Activated naive CD8-positive, alpha-beta T cell treated with anti-CD3 and anti-CD28 coated beads, Interleukin-2, amount 50 U/mL, for 24 hours (primary cell): ENCODE measurements at regions not wholly inside any gene's neighbourhood (a gene's known extent, or its start where the extent isn't known, plus 50 kb on each side); places are given as distances from the start of the nearest gene placed in this dataset.
A peak's percentile ranks its signal among the peaks of the same experiment; 100 is the strongest.
"Not testable (repeated sequence)": the region's sequence is repeated elsewhere in the genome, so short reads cannot be mapped to it uniquely, and the experiment has no call there.

Experiments used
- ATAC-seq: fragments of 150-1000 bp; cut with Tn5 transposase; one replicate; pipeline ENCODE4 v1.10.0; 2021
- DNase-seq: peaks from one replicate; pipeline ENCODE4 v3.0.0; 2021
- H3K27ac Mint-ChIP-seq: one replicate; pipeline ENCODE4 v1.8.0; 2021; ENCODE audit warnings: mild to moderate bottlenecking, mixed read lengths
- H3K27me3 Mint-ChIP-seq: one replicate; pipeline ENCODE4 v1.8.0; 2021; ENCODE audit warnings: mixed read lengths
- H3K36me3 Mint-ChIP-seq: one replicate; pipeline ENCODE4 v1.8.0; 2021; ENCODE audit warnings: low read depth, mixed read lengths
- H3K4me1 Mint-ChIP-seq: one replicate; pipeline ENCODE4 v1.8.0; 2021; ENCODE audit warnings: mixed read lengths
- H3K4me3 Mint-ChIP-seq: one replicate; pipeline ENCODE4 v1.8.0; 2021; ENCODE audit warnings: mild to moderate bottlenecking, moderate library complexity, mixed read lengths
- H3K9me3 Mint-ChIP-seq: one replicate; pipeline ENCODE4 v1.8.0; 2021; ENCODE audit warnings: mixed read lengths

- peaks cover 21% of the 10 kb centered on the region for H3K9me3 Mint-ChIP-seq
- ATAC-seq (no peak), DNase-seq (no peak)
- H3K4me1 Mint-ChIP-seq = peaks cover 9% of the 10 kb centered on the region
- H3K4me3 Mint-ChIP-seq = no peak overlapping the region
- H3K36me3 Mint-ChIP-seq = no peaks in the 10 kb centered on the region
- no peak overlapping the region for H3K27ac Mint-ChIP-seq
- H3K27me3 Mint-ChIP-seq = peaks cover 21% of the 10 kb centered on the region
These were observed 211.3 kb downstream of the MINAR1 start for GRCh38 chr15:79643393-79643792.

DNA sequence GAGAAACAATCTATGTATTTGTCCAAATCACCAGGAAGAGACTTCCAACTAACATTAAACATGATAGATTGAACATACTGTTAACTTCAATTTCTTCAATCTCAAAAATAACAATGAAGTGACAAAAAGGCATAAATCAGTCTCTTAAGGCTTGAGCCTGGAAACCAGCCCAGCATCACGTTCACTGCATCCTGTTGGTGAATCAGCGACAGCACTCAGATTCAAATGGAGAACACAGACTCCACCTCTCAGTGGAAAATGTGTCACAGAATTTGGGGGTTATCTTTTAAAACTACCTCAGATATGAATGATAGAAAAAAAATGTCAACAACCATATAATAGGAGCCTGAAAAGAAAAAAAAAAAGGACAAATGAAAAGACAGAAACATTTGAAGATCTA is 212.0 kb downstream of the MINAR1 start:
- DNase-seq (peak; percentile 12), ATAC-seq (peak; percentile 40)
- H3K4me3 Mint-ChIP-seq = no peak overlapping the region
- peaks cover 21% of the 10 kb centered on the region for H3K9me3 Mint-ChIP-seq
- H3K27me3 Mint-ChIP-seq = peaks cover 18% of the 10 kb centered on the region
- H3K36me3 Mint-ChIP-seq = no peaks in the 10 kb centered on the region
- peaks cover 9% of the 10 kb centered on the region for H3K4me1 Mint-ChIP-seq
- H3K27ac Mint-ChIP-seq = no peak overlapping the region

- not testable (repeated sequence) for H3K4me3 Mint-ChIP-seq, H3K36me3 Mint-ChIP-seq, DNase-seq, H3K9me3 Mint-ChIP-seq, H3K27ac Mint-ChIP-seq, H3K4me1 Mint-ChIP-seq, ATAC-seq
- peaks cover 14% of the 10 kb centered on the region for H3K27me3 Mint-ChIP-seq
These were observed 220.8 kb downstream of the MINAR1 start for GRCh38 chr15:79652972-79653371.

- no peak for ATAC-seq
- no peaks in the 10 kb centered on the region for H3K36me3 Mint-ChIP-seq
These were observed 221.4 kb downstream of the MINAR1 start for GRCh38 chr15:79653533-79653932.

GRCh38 chr15:79656151-79657000 is 224.2 kb downstream of the MINAR1 start:
- Mint-ChIP-seq H3K27ac (no peak overlapping the region), H3K4me3 (no peak overlapping the region)
- ATAC-seq = no peak

More at GRCh38 chr15:79653533-79653932, 221.4 kb downstream of the MINAR1 start:
- no peaks in the 10 kb centered on the region for H3K4me1 Mint-ChIP-seq
- H3K27ac Mint-ChIP-seq = no peak overlapping the region
- no peaks in the 10 kb centered on the region for H3K9me3 Mint-ChIP-seq
- no peak overlapping the region for H3K4me3 Mint-ChIP-seq
- DNase-seq = no peak
- H3K27me3 Mint-ChIP-seq = peaks cover 16% of the 10 kb centered on the region

GRCh38 chr15:79657722-79658121 is 225.6 kb downstream of the MINAR1 start:
- no peak for ATAC-seq
- no peak for DNase-seq
- H3K4me3 Mint-ChIP-seq = no peak overlapping the region
- H3K4me1 Mint-ChIP-seq = no peaks in the 10 kb centered on the region
- H3K27ac Mint-ChIP-seq = no peak overlapping the region
- H3K36me3 Mint-ChIP-seq = no peaks in the 10 kb centered on the region
- H3K9me3 Mint-ChIP-seq = no peaks in the 10 kb centered on the region
- H3K27me3 Mint-ChIP-seq = peaks cover 21% of the 10 kb centered on the region

More at GRCh38 chr15:79656151-79657000, 224.2 kb downstream of the MINAR1 start:
- Mint-ChIP-seq H3K4me1 (no peaks in the 10 kb centered on the region), H3K9me3 (no peaks in the 10 kb centered on the region), H3K27me3 (peaks cover 16% of the 10 kb centered on the region), H3K36me3 (no peaks in the 10 kb centered on the region)
- DNase-seq = no peak

DNA sequence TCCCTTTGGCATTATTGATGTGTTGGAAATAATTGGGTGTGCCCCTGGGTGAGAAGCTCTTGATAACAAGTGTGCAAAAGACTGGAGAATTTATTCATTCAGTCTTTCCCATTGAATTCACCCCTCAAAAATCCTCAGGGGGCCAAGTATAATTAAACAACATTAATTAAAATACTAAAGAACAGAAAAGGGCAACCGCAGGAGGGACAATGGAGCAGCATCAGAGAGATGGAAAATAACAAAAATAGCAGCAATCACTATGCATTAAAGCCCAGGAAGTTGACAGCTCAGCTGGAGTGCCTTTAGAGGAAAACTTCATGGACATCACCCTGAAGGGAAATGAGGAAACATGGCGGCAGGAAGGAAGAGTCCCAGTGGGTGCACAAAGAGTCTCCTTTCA is 227.6 kb downstream of the MINAR1 start:
- Mint-ChIP-seq H3K27ac (no peak overlapping the region), H3K36me3 (no peaks in the 10 kb centered on the region), H3K4me1 (no peaks in the 10 kb centered on the region), H3K27me3 (peaks cover 27% of the 10 kb centered on the region), H3K9me3 (no peaks in the 10 kb centered on the region), H3K4me3 (no peak overlapping the region)
- ATAC-seq (no peak), DNase-seq (no peak)

DNA sequence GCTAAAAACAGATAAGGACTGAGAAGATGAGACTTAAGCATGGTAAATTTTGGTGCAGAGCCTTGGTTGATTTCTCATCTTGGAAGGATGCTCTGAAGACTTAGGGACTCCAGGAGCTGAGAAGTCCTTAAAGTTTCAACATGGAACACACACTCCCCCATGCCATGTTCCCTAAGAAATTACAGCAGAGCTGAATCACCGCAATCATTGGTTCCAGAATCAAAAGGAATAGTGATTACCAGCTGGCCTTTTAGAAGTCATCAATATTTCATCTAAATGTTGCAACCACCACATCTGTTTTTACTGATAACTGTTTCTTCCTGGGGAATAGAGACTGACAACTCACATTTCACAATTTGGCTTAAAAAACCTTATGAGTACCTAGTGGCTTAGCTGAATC is 229.3 kb downstream of the MINAR1 start:
- ATAC-seq = no peak
- no peak overlapping the region for H3K4me3 Mint-ChIP-seq
- no peaks in the 10 kb centered on the region for H3K4me1 Mint-ChIP-seq
- no peak for DNase-seq
- no peaks in the 10 kb centered on the region for H3K9me3 Mint-ChIP-seq
- peaks cover 21% of the 10 kb centered on the region for H3K27me3 Mint-ChIP-seq
- no peak overlapping the region for H3K27ac Mint-ChIP-seq
- H3K36me3 Mint-ChIP-seq = no peaks in the 10 kb centered on the region

GRCh38 chr15:79673416-79674123 is 223.2 kb downstream of the MTHFS start:
- Mint-ChIP-seq H3K36me3 (no peaks in the 10 kb centered on the region), H3K9me3 (no peaks in the 10 kb centered on the region), H3K27ac (no peak overlapping the region), H3K27me3 (peaks cover 28% of the 10 kb centered on the region), H3K4me1 (peaks cover 2% of the 10 kb centered on the region), H3K4me3 (no peak overlapping the region)
- ATAC-seq (peak; percentile 46), DNase-seq (no peak)

GRCh38 chr15:79674124-79674465 is 222.7 kb downstream of the MTHFS start:
- Mint-ChIP-seq H3K27me3 (peaks cover 28% of the 10 kb centered on the region), H3K36me3 (no peaks in the 10 kb centered on the region), H3K9me3 (no peaks in the 10 kb centered on the region), H3K4me1 (peaks cover 2% of the 10 kb centered on the region), H3K27ac (no peak overlapping the region), H3K4me3 (no peak overlapping the region)
- no peak for ATAC-seq
- no peak for DNase-seq

- Mint-ChIP-seq H3K4me3 (no peak overlapping the region), H3K27ac (no peak overlapping the region), H3K4me1 (peaks cover 2% of the 10 kb centered on the region), H3K27me3 (peaks cover 27% of the 10 kb centered on the region), H3K36me3 (no peaks in the 10 kb centered on the region), H3K9me3 (no peaks in the 10 kb centered on the region)
- DNase-seq (no peak), ATAC-seq (no peak)
These were observed 220.8 kb downstream of the MTHFS start for GRCh38 chr15:79675982-79676381.

DNA sequence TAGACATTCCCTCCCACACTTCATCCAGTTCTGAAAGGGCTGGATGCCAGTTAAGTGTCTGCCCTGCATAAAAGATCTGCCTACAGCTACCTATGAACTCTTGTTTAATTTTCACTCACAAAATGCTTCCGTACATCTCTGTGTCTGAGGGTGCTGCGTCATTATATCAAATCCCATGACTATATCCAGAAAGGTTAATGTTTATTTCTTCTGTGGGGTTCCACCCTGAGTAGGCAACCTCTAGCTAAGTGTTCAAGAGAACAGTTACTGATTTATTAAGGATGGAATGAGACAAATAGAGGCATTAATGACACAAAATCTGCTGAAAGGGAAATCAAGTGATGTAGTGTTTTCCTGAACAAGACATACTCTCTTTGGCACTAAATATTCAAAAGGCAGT is 220.2 kb downstream of the MTHFS start:
- DNase-seq (no peak), ATAC-seq (no peak)
- peaks cover 2% of the 10 kb centered on the region for H3K4me1 Mint-ChIP-seq
- H3K36me3 Mint-ChIP-seq = no peaks in the 10 kb centered on the region
- H3K4me3 Mint-ChIP-seq = no peak overlapping the region
- H3K9me3 Mint-ChIP-seq = no peaks in the 10 kb centered on the region
- no peak overlapping the region for H3K27ac Mint-ChIP-seq
- peaks cover 26% of the 10 kb centered on the region for H3K27me3 Mint-ChIP-seq

- H3K4me3 Mint-ChIP-seq = no peak overlapping the region
- no peaks in the 10 kb centered on the region for H3K9me3 Mint-ChIP-seq
- DNase-seq (no peak), ATAC-seq (no peak)
- H3K27ac Mint-ChIP-seq = no peak overlapping the region
- H3K27me3 Mint-ChIP-seq = peaks cover 28% of the 10 kb centered on the region
- no peaks in the 10 kb centered on the region for H3K36me3 Mint-ChIP-seq
- H3K4me1 Mint-ChIP-seq = peaks cover 2% of the 10 kb centered on the region
These were observed 219.6 kb downstream of the MTHFS start for GRCh38 chr15:79677241-79677640.

- no peak for ATAC-seq
- no peak for DNase-seq
- Mint-ChIP-seq H3K36me3 (no peaks in the 10 kb centered on the region), H3K27me3 (peaks cover 30% of the 10 kb centered on the region), H3K9me3 (no peaks in the 10 kb centered on the region), H3K4me3 (no peak overlapping the region), H3K4me1 (peaks cover 2% of the 10 kb centered on the region), H3K27ac (no peak overlapping the region)
These were observed 218.6 kb downstream of the MTHFS start for GRCh38 chr15:79678032-79678701.

DNA sequence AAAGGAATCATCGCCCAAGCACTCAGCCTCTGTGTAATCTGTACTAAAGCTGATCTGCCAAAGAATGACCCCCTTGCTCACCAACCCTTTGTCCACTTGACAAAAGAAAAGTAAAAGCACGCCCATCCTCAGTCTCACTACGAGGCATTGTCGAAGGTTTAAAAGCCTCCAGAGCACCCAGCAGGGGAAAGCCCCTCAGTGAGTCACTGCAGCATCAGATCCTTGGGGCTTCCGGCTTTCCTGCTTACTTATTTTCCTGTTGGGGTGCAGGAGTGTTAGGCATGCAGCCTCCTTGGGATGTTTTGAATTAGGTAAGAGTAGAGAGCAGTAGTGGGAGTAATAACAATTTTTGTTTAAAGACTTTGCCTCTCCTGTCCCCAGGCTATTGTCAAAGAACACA is 216.1 kb downstream of the MTHFS start:
- DNase-seq = no peak
- Mint-ChIP-seq H3K27me3 (peaks cover 18% of the 10 kb centered on the region), H3K9me3 (no peaks in the 10 kb centered on the region), H3K27ac (no peak overlapping the region), H3K4me1 (no peaks in the 10 kb centered on the region), H3K36me3 (no peaks in the 10 kb centered on the region), H3K4me3 (no peak overlapping the region)
- ATAC-seq = no peak
